GM18499 (cell line): ENCODE measurements at regions not wholly inside any gene's neighbourhood (a gene's known extent, or its start where the extent isn't known, plus 50 kb on each side); places are given as distances from the start of the nearest gene placed in this dataset.
"Not testable (repeated sequence)": the region's sequence is repeated elsewhere in the genome, so short reads cannot be mapped to it uniquely, and the experiment has no call there.

Experiments used
- ATAC-seq: cut with Tn5 transposase; IDR thresholded peaks from one replicate; pipeline ENCODE4 v1.9.1; 2021; ENCODE audit warnings: moderate number of reproducible peaks; ENCODE audit not compliant: insufficient read depth, unreplicated experiment

GRCh38 chr9:82736126-82736525, 326.8 kb downstream of the RASEF start:
- ATAC-seq, result no peak

GRCh38 chr9:82736701-82737100, 326.2 kb downstream of the RASEF start:
- ATAC-seq, result no peak

GRCh38 chr9:82745919-82746318, 317.0 kb downstream of the RASEF start:
- ATAC-seq, result no peak

- no peak for ATAC-seq
These were observed 312.5 kb downstream of the RASEF start for GRCh38 chr9:82750411-82750913.

GRCh38 chr9:82757924-82758323, 305.0 kb downstream of the RASEF start:
- no peak for ATAC-seq

GRCh38 chr9:82761027-82761426, 301.9 kb downstream of the RASEF start:
- ATAC-seq, result no peak

GRCh38 chr9:82761956-82762355, 301.0 kb downstream of the RASEF start:
- no peak for ATAC-seq

- ATAC-seq, result no peak
These were observed 299.3 kb downstream of the RASEF start for GRCh38 chr9:82763656-82764055.

GRCh38 chr9:82764061-82764668, 298.8 kb downstream of the RASEF start:
- ATAC-seq, result no peak

- ATAC-seq, result not testable (repeated sequence)
These were observed 288.2 kb downstream of the RASEF start for GRCh38 chr9:82774707-82775231.

- no peak for ATAC-seq
These were observed 286.4 kb downstream of the RASEF start for GRCh38 chr9:82776508-82776907.

- ATAC-seq, result no peak
These were observed 285.6 kb downstream of the RASEF start for GRCh38 chr9:82777366-82777765.

- ATAC-seq, result not testable (repeated sequence)
These were observed 284.0 kb downstream of the RASEF start for GRCh38 chr9:82778923-82779322.

GRCh38 chr9:82780017-82780416, 282.9 kb downstream of the RASEF start:
- ATAC-seq, result no peak

GRCh38 chr9:82781921-82782392, 281.0 kb downstream of the RASEF start:
- no peak for ATAC-seq

GRCh38 chr9:82783045-82783444, 279.9 kb downstream of the RASEF start:
- ATAC-seq, result no peak

- ATAC-seq, result no peak
These were observed 278.4 kb downstream of the RASEF start for GRCh38 chr9:82784589-82784988.

GRCh38 chr9:82789155-82789824, 273.7 kb downstream of the RASEF start:
- ATAC-seq, result no peak

GRCh38 chr9:82790875-82791274, 272.1 kb downstream of the RASEF start:
- no peak for ATAC-seq

GRCh38 chr9:82791692-82792091, 271.2 kb downstream of the RASEF start:
- ATAC-seq, result no peak

GRCh38 chr9:82797534-82797933, 265.4 kb downstream of the RASEF start:
- ATAC-seq, result no peak

- ATAC-seq, result no peak
These were observed 263.7 kb downstream of the RASEF start for GRCh38 chr9:82799286-82799685.
